Esophagus muscularis mucosa (tissue), 3 donors: ENCODE measurements at regions not wholly inside any gene's neighbourhood (a gene's known extent, or its start where the extent isn't known, plus 50 kb on each side); places are given as distances from the start of the nearest gene placed in this dataset.

Experiments
- CTCF ChIP-seq, 3 experiments: fragments of 200-600 bp in 2 of 3; fragments of 450-650 bp in 1 of 3; sonication (generic) in 2 of 3; IDR thresholded peaks; one replicate each; pipeline ENCODE4 v1.5.1; 2017 to 2019; ENCODE audit warnings: antibody characterized with exemption in 3 of 3, mild to moderate bottlenecking in 2 of 3, moderate library complexity in 1 of 3
- EP300 ChIP-seq: sonication (generic); formaldehyde crosslinking; IDR thresholded peaks from one replicate; pipeline ENCODE4 v1.6.1; 2017; ENCODE audit warnings: antibody characterized with exemption

- TF ChIP-seq EP300 (no peak), CTCF (IDR thresholded peaks at IDR 0.05) (no peak)
Measured at GRCh38 chr2:236918545-236918944, 167.1 kb upstream of the COPS8 start.
